OCI-LY7 (cell line): ENCODE measurements at regions not wholly inside any gene's neighbourhood (a gene's known extent, or its start where the extent isn't known, plus 50 kb on each side); places are given as distances from the start of the nearest gene placed in this dataset.

Source experiments
- BruUV-seq: library from RNA; stranded (reverse); fragments of 400-500 nt; replicated peaks from 2 replicates; lab custom pipeline; 2021; lab: Mats Ljungman, UMichigan
- CTCF ChIA-PET: fragments of 300-600 bp; sonication (Branson Sonifier 250); formaldehyde crosslinking; loops from one replicate; lab custom pipeline; 2022; ENCODE audit warnings: antibody characterized with exemption; ENCODE audit not compliant: unreplicated experiment; lab: Charles Lee
- POLR2A ChIA-PET: fragments of 300-600 bp; sonication (Branson Sonifier 250); formaldehyde crosslinking; loops from one replicate; lab custom pipeline; 2022; ENCODE audit warnings: antibody characterized with exemption; lab: Charles Lee
- DNase-seq: peaks from one replicate; pipeline ENCODE4 v3.0.0-alpha.2; 2015; ENCODE audit warnings: low spot score
- H2AFZ ChIP-seq: fragments of 200-600 bp; sonication (generic), shearing (Covaris generic); 2 replicates; pipeline ENCODE4 v1.6.1; 2014; ENCODE audit warnings: mild to moderate bottlenecking, antibody characterized with exemption, low read length, moderate library complexity
- H3K27ac ChIP-seq: fragments of 200-600 bp; sonication (generic); 2 replicates; pipeline ENCODE4 v1.5.1; 2014; ENCODE audit warnings: mixed run types, low read depth, mild to moderate bottlenecking, moderate library complexity, low read length, inconsistent platforms; ENCODE audit not compliant: poor library complexity, severe bottlenecking
- H3K36me3 ChIP-seq: fragments of 200-600 bp; sonication (generic); 2 replicates; pipeline ENCODE4 v1.6.1; 2014; ENCODE audit warnings: mild to moderate bottlenecking, antibody characterized with exemption, low read length, moderate library complexity, mixed read lengths; ENCODE audit not compliant: insufficient read depth
- H3K4me1 ChIP-seq: fragments of 200-600 bp; sonication (generic); 2 replicates; pipeline ENCODE4 v1.5.1; 2014; ENCODE audit warnings: mild to moderate bottlenecking, low read length; ENCODE audit not compliant: insufficient read depth, poor library complexity, severe bottlenecking
- H3K4me2 ChIP-seq: fragments of 200-600 bp; sonication (generic); 2 replicates; pipeline ENCODE4 v1.6.1; 2014; ENCODE audit warnings: mild to moderate bottlenecking, low read length
- H3K4me3 ChIP-seq: fragments of 200-600 bp; sonication (generic); 2 replicates; pipeline ENCODE4 v1.5.1; 2014; ENCODE audit warnings: mild to moderate bottlenecking, low read depth, low read length; ENCODE audit not compliant: poor library complexity, severe bottlenecking
- H3K79me2 ChIP-seq: fragments of 200-600 bp; sonication (generic); 2 replicates; pipeline ENCODE4 v1.6.1; 2016; ENCODE audit warnings: low read depth, mild to moderate bottlenecking, low read length, moderate library complexity, mixed read lengths; ENCODE audit not compliant: insufficient read depth
- H3K9me2 ChIP-seq: fragments of 200-600 bp; sonication (generic); 2 replicates; pipeline ENCODE4 v1.6.1; 2016; ENCODE audit warnings: mild to moderate bottlenecking, low read length, mixed read lengths; ENCODE audit not compliant: insufficient read depth
- H3K9me3 ChIP-seq: fragments of 200-600 bp; sonication (generic); 2 replicates; pipeline ENCODE4 v1.6.1; 2014; ENCODE audit warnings: mild to moderate bottlenecking, mixed run types, low read length, mixed read lengths
- H4K20me1 ChIP-seq: fragments of 200-600 bp; sonication (generic); 2 replicates; pipeline ENCODE4 v1.6.1; 2014; ENCODE audit warnings: mild to moderate bottlenecking, antibody characterized with exemption, low read length, moderate library complexity, mixed read lengths; ENCODE audit not compliant: insufficient read depth
- EZH2phosphoT487 ChIP-seq: fragments of 200-600 bp; sonication (generic); IDR thresholded peaks from 2 replicates; pipeline ENCODE4 v1.6.1; 2018; ENCODE audit warnings: low read depth, borderline replicate concordance, mild to moderate bottlenecking, mixed run types, antibody characterized with exemption, low read length, moderate library complexity, mixed read lengths
- intact Hi-C: fragments of 100-400 bp; cut with micrococcal nuclease; formaldehyde crosslinking; loops from one replicate; pipeline ENCODE4 v1.10.0; 2022; ENCODE audit not compliant: unreplicated experiment
- TF ChIP-seq, protein P1 (sequence below): fragments of 200-600 bp; sonication (generic); conservative IDR thresholded peaks from 2 replicates; pipeline ENCODE4 v1.5.1; 2014; ENCODE audit warnings: mild to moderate bottlenecking, antibody characterized with exemption, low read length, moderate library complexity, mixed read lengths

DNA sequence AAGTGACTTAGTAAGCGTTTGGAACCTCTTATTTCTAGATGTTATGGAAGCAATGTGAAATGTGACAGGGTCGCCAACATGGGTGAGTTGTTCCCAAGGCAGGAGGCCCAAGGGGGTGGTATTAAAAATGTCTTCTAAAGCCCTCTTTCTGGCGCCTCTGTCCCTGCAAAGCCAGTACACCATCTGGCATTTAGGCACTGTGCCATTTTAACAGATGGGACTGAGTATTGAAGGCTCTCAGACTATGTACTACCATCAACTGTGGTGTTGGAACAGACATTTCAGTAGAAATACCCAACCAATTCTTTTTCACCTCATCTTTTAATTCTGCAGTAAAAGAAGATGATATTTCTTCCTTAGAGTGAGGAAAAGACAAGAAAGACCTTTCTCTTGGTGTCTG is 384.5 kb upstream of the MMADHC start:
- Histone ChIP-seq H4K20me1 (no peaks in the 10 kb centered on the region), H2AFZ (no peak overlapping the region), H3K9me2 (no peaks in the 10 kb centered on the region), H3K4me2 (no peak overlapping the region), H3K4me1 (no peaks in the 10 kb centered on the region), H3K9me3 (no peaks in the 10 kb centered on the region), H3K27ac (no peak overlapping the region), H3K36me3 (no peaks in the 10 kb centered on the region), H3K4me3 (no peak overlapping the region), H3K79me2 (no peaks in the 10 kb centered on the region)
- TF ChIP-seq, protein P1, sequence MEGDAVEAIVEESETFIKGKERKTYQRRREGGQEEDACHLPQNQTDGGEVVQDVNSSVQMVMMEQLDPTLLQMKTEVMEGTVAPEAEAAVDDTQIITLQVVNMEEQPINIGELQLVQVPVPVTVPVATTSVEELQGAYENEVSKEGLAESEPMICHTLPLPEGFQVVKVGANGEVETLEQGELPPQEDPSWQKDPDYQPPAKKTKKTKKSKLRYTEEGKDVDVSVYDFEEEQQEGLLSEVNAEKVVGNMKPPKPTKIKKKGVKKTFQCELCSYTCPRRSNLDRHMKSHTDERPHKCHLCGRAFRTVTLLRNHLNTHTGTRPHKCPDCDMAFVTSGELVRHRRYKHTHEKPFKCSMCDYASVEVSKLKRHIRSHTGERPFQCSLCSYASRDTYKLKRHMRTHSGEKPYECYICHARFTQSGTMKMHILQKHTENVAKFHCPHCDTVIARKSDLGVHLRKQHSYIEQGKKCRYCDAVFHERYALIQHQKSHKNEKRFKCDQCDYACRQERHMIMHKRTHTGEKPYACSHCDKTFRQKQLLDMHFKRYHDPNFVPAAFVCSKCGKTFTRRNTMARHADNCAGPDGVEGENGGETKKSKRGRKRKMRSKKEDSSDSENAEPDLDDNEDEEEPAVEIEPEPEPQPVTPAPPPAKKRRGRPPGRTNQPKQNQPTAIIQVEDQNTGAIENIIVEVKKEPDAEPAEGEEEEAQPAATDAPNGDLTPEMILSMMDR, result no peak
- TF ChIP-seq EZH2phosphoT487, result no peak
- POLR2A ChIA-PET, result no interaction called here
- CTCF ChIA-PET, result no interaction called here
- no peak for DNase-seq
- intact Hi-C loops, result no loop called here
- BruUV-seq, result no TSS peak

DNA sequence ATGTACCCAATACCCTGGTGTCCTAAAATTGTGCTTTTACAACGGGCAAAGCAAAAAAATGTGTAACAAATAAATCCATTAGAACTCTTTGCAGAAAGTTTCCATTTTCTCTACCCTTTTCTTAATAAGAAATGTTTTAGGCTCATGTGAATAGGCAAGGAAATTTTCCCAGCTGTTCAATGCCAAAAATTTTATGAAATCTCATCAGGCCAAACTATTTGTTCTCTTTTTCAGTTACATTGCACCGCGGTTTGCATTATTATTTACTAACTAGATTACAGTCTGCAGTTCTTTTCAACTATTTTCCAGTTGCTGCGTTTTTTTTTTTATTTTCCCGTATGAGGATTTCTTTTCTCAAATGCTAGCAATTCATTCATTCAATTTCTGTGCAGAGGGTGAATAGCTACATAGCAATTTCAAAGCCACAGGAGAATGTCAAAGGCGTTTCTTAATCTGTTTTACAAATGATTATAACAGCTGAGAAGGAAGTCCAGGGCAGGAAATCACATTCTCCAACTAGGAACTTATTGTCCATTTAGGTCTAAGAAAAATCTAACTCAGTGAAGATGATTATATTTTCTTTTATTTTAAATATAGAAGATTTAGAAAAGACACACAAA is 367.5 kb upstream of the MMADHC start:
- POLR2A ChIA-PET, result interaction anchor here (0.7 kb wide), 1 partner anchor 472 kb away, joined by 4 read pairs; no protein-coding TSS in a partner anchor

DNA sequence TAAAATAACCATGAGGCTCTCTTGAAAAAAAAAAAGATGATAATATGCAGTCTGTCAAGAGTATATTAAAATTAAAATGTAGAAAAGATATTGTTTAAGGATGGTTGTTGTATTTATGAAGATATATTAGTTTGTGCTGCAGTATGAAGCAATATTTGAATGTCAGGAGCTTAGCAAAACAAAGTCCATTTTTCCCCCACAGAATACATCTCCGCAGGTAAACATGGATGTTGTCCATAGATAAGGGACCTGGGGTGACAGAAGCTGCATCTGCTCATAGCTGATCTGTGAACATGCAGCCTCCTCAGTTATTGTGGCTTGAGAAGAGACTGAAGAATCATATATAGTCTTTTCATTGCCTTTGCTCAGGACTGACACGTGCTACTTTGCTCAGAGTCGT is 366.1 kb upstream of the MMADHC start:
- Histone ChIP-seq H3K4me3 (no peak overlapping the region), H3K79me2 (no peaks in the 10 kb centered on the region), H3K9me2 (no peaks in the 10 kb centered on the region), H3K4me2 (no peak overlapping the region), H3K27ac (no peak overlapping the region), H4K20me1 (no peaks in the 10 kb centered on the region), H3K4me1 (no peaks in the 10 kb centered on the region), H3K9me3 (no peaks in the 10 kb centered on the region), H3K36me3 (no peaks in the 10 kb centered on the region), H2AFZ (no peak overlapping the region)
- DNase-seq, result no peak
- TF ChIP-seq, protein P1, result no peak
- no peak for TF ChIP-seq EZH2phosphoT487
- BruUV-seq, result no TSS peak
- ChIA-PET CTCF (no interaction called here), POLR2A (interaction anchor here (0.6 kb wide), 1 partner anchor 812 kb away, joined by 4 read pairs; no protein-coding TSS in a partner anchor)
- intact Hi-C loops, result no loop called here

More for the DNA sequence above, 367.5 kb upstream of the MMADHC start:
- Histone ChIP-seq H4K20me1 (no peaks in the 10 kb centered on the region), H3K9me2 (no peaks in the 10 kb centered on the region), H3K36me3 (no peaks in the 10 kb centered on the region), H3K4me3 (no peak overlapping the region), H3K4me2 (no peak overlapping the region), H3K9me3 (no peaks in the 10 kb centered on the region), H3K27ac (no peak overlapping the region), H3K4me1 (no peaks in the 10 kb centered on the region), H2AFZ (no peak overlapping the region), H3K79me2 (no peaks in the 10 kb centered on the region)
- TF ChIP-seq, protein P1, result no peak
- no peak for TF ChIP-seq EZH2phosphoT487
- intact Hi-C loops, result no loop called here
- BruUV-seq, result no TSS peak
- CTCF ChIA-PET, result no interaction called here
- no peak for DNase-seq
